Mucosa of rectum (tissue), 2 donors: ENCODE measurements at regions not wholly inside any gene's neighbourhood (a gene's known extent, or its start where the extent isn't known, plus 50 kb on each side); places are given as distances from the start of the nearest gene placed in this dataset.

Experiments
- H3K27ac ChIP-seq, 2 donors: one replicate each; pipeline ENCODE4 v1.7.0; 2013; ENCODE audit warnings: inconsistent platforms in 2 of 2, low read depth in 2 of 2, low read length in 2 of 2
- H3K27me3 ChIP-seq, 2 donors: one replicate each; pipeline ENCODE4 v1.7.0; 2013; ENCODE audit warnings: low read length in 2 of 2; ENCODE audit not compliant: control insufficient read depth in 2 of 2, insufficient read depth in 2 of 2
- H3K36me3 ChIP-seq, 2 donors: one replicate each; pipeline ENCODE4 v1.7.0; 2013; ENCODE audit warnings: low read length in 2 of 2; ENCODE audit not compliant: control insufficient read depth in 2 of 2, insufficient read depth in 2 of 2
- H3K4me1 ChIP-seq, 2 donors: one replicate each; pipeline ENCODE4 v1.7.0; 2013; ENCODE audit warnings: low read length in 2 of 2, mild to moderate bottlenecking in 1 of 2; ENCODE audit not compliant: control insufficient read depth in 2 of 2, insufficient read depth in 2 of 2
- H3K4me3 ChIP-seq, 2 donors: one replicate each; pipeline ENCODE4 v1.7.0; 2013; ENCODE audit warnings: low read length in 2 of 2
- H3K9ac ChIP-seq, 2 donors: one replicate each; pipeline ENCODE4 v1.7.0; 2013; ENCODE audit warnings: low read length in 2 of 2, low read depth in 1 of 2, mild to moderate bottlenecking in 1 of 2
- H3K9me3 ChIP-seq, 2 donors: one replicate each; pipeline ENCODE4 v1.7.0; 2013; ENCODE audit warnings: low read length in 2 of 2; ENCODE audit not compliant: control insufficient read depth in 2 of 2
- donor health status: healthy.
- donor health status: Normal muscosa, but diverticular disease.

DNA sequence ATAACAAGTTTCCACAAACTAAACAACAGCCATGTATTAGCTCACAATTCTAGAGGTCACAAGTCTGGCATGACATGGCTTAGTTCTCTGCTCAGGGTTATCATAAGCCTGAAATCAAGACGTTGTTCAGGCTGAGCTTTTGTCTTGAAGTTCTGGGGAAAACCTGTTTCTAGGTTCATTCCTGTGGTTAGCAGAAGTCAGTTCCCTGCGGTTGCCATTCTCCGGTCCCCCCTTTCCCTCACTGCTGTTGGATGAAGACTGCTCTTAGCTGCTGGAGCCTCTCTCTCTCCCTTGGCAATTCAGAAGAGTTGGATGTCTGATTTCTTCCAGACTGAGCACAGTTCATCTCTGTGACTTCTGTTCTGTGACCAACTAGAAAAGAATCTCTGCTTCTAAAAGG is 962.6 kb downstream of the PCDH7 start:
- Histone ChIP-seq H3K9me3 (no peaks in the 10 kb centered on the region), H3K27me3 (no peaks in the 10 kb centered on the region), H3K36me3 (no peaks in the 10 kb centered on the region), H3K4me1 (no peaks in the 10 kb centered on the region), H3K27ac (no peak overlapping the region), H3K9ac (no peak overlapping the region), H3K4me3 (no peak overlapping the region)

DNA sequence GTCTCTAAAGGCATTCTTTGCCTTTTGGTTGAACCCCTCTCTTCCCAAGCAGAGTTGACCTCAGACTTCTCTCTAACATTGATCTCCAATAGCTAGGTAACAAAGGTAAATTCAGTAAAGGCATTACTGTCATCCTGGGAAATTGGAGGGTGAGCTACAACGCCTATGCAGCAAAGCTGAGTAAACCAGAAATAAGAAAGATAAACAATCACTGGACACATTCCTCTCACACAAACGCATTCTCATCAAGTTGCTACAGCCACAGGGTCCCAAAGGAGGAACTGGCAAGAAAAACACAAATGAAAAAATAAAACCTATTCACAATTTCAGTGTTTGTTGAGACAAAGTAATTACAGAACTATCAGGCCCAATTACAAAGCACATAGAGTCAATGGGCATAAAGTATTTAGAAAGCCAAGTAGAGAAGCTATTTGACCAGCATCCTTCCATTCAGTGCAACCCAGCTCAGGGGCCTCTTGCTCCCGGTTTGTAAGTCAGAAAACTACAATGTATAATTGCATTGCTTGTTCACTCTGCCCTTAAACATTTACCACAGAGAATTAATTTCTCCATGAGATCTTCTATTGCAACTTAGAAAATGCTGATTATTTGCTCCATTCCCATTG is 967.7 kb downstream of the PCDH7 start:
- H3K27me3 ChIP-seq: no peaks in the 10 kb centered on the region
- no peak overlapping the region for H3K9ac ChIP-seq
- no peaks in the 10 kb centered on the region for H3K36me3 ChIP-seq
- H3K9me3 ChIP-seq: no peaks in the 10 kb centered on the region
- no peak overlapping the region for H3K27ac ChIP-seq
- no peaks in the 10 kb centered on the region for H3K4me1 ChIP-seq
- H3K4me3 ChIP-seq: no peak overlapping the region

DNA sequence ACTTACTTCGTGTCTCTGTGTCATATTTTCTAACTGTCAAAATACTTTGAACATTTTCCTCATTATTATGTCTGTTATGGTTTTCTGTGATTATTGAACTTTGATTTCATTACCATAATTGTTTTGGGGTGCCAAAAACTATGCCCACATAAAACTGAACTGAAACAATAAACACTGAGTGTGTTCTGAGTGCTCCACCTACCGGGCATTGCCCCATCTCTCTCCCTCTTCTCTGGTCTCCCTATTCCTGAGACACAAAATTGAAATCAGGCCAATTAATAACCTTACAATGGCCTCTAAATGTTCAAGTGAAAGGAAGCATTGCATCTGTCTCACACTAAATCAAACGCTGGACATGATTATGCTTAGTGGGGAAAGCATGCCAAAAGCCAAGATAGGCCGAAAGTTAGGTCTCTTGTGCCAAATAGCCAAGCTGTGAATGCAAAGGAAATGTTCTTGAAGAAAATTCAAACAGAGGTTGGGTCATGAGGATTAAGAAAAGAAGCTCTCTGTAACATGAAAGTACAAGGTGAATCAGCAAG is 972.3 kb downstream of the PCDH7 start:
- H3K27me3 ChIP-seq: no peaks in the 10 kb centered on the region
- H3K27ac ChIP-seq: no peak overlapping the region

DNA sequence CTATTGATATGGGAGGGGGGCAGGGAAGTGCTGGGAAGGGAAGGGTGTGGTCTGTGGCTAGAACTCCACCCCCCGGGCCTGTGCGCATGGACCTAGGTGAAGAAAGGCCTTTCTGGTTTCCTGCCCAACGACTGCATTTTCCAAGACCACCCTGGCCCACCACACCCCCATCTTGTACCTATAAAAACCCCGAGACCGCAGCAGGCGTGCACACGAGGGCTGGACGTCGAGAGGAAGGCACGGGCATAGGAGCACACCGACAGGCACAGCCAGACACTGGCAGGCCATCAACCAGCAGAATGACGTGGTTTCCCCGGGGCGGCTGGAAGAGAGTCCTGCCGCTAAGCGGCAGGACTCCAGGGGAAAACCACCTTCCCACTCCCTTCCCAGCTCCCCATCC is 981.1 kb downstream of the PCDH7 start:
- no peaks in the 10 kb centered on the region for H3K9me3 ChIP-seq
- H3K9ac ChIP-seq: no peak overlapping the region
- H3K27me3 ChIP-seq: no peaks in the 10 kb centered on the region
- H3K4me1 ChIP-seq: no peaks in the 10 kb centered on the region
- H3K27ac ChIP-seq: no peak overlapping the region
- no peak overlapping the region for H3K4me3 ChIP-seq
- no peaks in the 10 kb centered on the region for H3K36me3 ChIP-seq

More for the DNA sequence above, 972.3 kb downstream of the PCDH7 start:
- no peaks in the 10 kb centered on the region for H3K36me3 ChIP-seq
- no peak overlapping the region for H3K9ac ChIP-seq
- H3K4me3 ChIP-seq: no peak overlapping the region
- no peaks in the 10 kb centered on the region for H3K4me1 ChIP-seq
- H3K9me3 ChIP-seq: no peaks in the 10 kb centered on the region

DNA sequence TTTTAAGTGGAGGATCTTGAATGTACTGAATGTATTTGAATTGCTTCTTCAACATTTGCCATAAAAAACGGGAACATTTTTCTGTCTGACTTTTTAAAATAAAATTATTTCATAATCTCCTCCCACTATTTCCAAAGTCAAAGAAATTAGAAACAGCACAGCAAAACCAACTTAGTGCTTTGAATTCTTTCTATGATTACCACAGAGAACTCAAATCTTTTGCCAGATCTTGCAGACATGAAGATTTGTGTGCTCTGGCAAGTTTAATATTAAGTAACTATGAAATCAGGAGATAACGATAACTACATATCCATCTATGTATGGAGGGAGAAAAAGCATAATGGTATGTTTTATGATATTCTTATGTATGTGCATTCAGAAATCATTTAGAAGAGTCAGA is 982.2 kb downstream of the PCDH7 start:
- Histone ChIP-seq H3K36me3 (no peaks in the 10 kb centered on the region), H3K27ac (no peak overlapping the region)

DNA sequence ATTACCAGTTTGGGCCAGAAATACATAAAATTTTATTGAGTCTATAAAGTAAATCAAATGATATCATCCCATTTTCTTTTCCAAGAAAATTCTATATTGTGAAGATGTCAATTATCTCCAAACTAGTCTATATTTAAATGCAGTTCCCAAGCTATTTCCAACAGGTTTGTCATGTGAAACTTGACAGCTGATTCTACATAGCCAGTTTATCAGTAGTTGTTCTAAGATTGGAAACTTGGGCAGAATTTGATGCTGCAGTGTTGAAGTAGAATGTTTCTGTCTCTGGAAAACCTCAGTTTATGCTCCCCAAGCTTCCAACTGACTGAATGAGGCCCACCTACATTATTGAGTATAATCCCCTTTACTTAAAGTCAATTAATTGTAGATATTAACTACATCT is 994.1 kb downstream of the PCDH7 start:
- Histone ChIP-seq H3K4me1 (no peaks in the 10 kb centered on the region), H3K36me3 (no peaks in the 10 kb centered on the region), H3K9ac (no peak overlapping the region), H3K4me3 (no peak overlapping the region), H3K27ac (no peak overlapping the region), H3K27me3 (no peaks in the 10 kb centered on the region), H3K9me3 (no peaks in the 10 kb centered on the region)

More for the DNA sequence above, 982.2 kb downstream of the PCDH7 start:
- H3K4me1 ChIP-seq: no peaks in the 10 kb centered on the region
- H3K4me3 ChIP-seq: no peak overlapping the region
- H3K27me3 ChIP-seq: no peaks in the 10 kb centered on the region
- no peak overlapping the region for H3K9ac ChIP-seq
- H3K9me3 ChIP-seq: no peaks in the 10 kb centered on the region

DNA sequence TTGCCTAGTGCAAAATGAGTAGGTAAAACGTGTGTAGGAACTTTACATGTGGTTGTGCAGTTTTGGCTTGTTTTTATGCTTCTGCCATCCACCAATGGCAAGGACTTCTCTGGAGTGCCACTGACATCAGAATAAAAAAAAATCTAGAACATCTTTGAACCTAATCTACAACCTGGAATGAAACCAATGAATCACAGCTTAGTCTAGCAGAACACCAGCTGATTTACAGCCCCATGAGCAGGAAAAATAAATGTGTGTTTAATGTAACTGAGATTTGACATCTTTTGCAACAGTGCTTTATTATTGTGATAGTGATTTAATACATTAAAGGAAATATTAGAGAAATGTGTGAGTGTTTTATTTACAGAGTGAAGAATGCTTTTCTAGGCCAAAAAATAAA is 995.1 kb downstream of the PCDH7 start:
- Histone ChIP-seq H3K27ac (no peak overlapping the region), H3K4me3 (no peak overlapping the region), H3K9ac (no peak overlapping the region), H3K36me3 (no peaks in the 10 kb centered on the region), H3K9me3 (no peaks in the 10 kb centered on the region), H3K4me1 (no peaks in the 10 kb centered on the region), H3K27me3 (no peaks in the 10 kb centered on the region)

DNA sequence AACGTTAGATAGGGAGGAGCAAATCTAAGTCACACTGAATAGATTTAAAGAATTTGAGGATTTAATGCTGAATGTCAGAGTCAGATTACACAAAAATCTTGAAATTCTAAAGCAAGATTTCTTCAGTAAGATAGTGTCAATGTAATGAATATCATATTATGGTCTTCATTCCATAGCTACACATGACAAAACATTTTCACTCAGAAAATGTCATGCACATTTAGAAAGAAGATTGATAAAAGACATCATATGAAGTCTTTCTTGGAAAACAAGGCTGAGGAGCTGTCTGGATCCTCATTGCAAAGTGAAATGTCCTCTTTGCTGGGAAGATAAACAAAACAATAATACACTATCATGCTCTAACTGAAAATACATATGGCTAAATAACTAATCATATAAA is 1006.9 kb downstream of the PCDH7 start:
- H3K4me3 ChIP-seq: no peak overlapping the region
- H3K36me3 ChIP-seq: no peaks in the 10 kb centered on the region
- no peak overlapping the region for H3K9ac ChIP-seq
- no peak overlapping the region for H3K27ac ChIP-seq
- H3K4me1 ChIP-seq: no peaks in the 10 kb centered on the region
- H3K27me3 ChIP-seq: no peaks in the 10 kb centered on the region
- no peaks in the 10 kb centered on the region for H3K9me3 ChIP-seq

DNA sequence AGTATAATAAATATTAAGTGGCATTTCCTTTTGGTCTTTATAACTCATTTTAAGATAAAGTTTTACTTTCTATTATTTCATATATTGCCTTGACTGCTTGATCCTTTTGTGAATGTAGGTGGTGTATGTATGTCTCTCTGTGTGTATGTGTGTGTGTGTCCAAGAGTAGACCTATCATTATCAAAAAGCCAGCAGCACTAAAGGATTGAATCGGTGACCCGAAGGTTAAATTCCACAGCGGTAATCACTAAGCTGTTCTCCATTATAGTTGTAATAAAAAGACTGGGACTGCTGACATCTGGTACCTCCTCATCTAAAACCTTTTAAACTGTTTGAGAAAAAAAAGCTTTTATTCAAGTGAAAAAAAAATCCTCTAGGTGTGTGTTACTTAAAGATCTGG is 1014.8 kb downstream of the PCDH7 start:
- Histone ChIP-seq H3K4me3 (no peak overlapping the region), H3K27ac (no peak overlapping the region), H3K27me3 (no peaks in the 10 kb centered on the region), H3K9ac (no peak overlapping the region), H3K36me3 (no peaks in the 10 kb centered on the region), H3K4me1 (no peaks in the 10 kb centered on the region), H3K9me3 (no peaks in the 10 kb centered on the region)

DNA sequence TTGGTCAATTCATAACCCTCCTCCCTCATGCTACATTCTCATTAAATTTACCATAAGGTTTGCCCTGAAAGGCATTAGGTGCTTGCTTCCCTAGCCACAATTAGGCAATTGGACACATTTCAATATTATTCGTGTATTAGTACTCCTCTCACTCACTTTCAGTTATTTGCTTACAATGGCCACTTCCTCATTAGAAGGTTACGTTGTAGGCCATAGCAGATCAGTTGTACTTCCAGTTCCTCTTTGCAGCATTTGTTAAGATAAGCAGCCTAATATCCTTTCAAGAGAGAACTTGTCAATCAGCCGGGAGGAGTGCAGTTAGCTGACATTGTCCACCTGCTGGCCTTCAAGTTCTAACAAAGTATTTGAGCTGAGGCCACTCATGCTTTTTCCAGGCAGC is 1017.2 kb downstream of the PCDH7 start:
- H3K27ac ChIP-seq: no peak overlapping the region
- no peak overlapping the region for H3K9ac ChIP-seq
- H3K4me1 ChIP-seq: no peaks in the 10 kb centered on the region
- no peaks in the 10 kb centered on the region for H3K9me3 ChIP-seq
- H3K4me3 ChIP-seq: no peak overlapping the region
- no peaks in the 10 kb centered on the region for H3K36me3 ChIP-seq
- no peaks in the 10 kb centered on the region for H3K27me3 ChIP-seq
